ENCODE measurements at regions not wholly inside any gene's neighbourhood (a gene's known extent, or its start where the extent isn't known, plus 50 kb on each side); places are given as distances from the start of the nearest gene placed in this dataset.

- DNase-seq: no peak
Measured at GRCh38 chr5:96015709-96016108, 54.1 kb upstream of the ELL2 start.

GRCh38 chr5:96014395-96014794 is 52.7 kb upstream of the ELL2 start:
- no peak for DNase-seq

GRCh38 chr5:96013254-96013653 is 51.6 kb upstream of the ELL2 start:
- no peak for DNase-seq

DNA sequence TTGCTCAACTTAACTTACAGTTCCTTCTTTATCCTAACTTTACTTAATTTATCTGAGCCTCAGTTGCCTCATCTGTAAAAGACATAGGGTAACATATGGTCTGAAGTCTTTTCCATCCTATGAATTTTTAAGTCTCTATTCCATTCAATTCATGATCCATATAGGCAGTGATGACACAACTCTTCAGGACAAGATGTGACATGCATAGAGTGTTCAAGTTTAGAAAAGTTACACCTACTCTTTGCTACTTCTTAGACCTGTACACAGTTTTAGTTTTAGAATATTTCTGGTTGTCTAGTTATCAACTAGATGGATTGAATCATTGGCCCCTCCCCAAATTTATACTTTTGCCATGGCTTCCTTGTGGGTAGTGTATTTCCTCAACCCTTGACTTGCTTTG is 50.7 kb upstream of the ELL2 start:
- DNase-seq: no peak
